H1 (cell line): ENCODE measurements at regions not wholly inside any gene's neighbourhood (a gene's known extent, or its start where the extent isn't known, plus 50 kb on each side); places are given as distances from the start of the nearest gene placed in this dataset.

Source experiments
- ASH2L ChIP-seq: fragments of 200-600, 300-600 bp; sonication (generic); IDR thresholded peaks from one replicate; pipeline ENCODE4 v1.7.1; 2017; ENCODE audit warnings: low read length
- CHD1 ChIP-seq: IDR thresholded peaks from 2 replicates; pipeline ENCODE4 v1.6.1; 2012; ENCODE audit warnings: low read depth, low read length, improper control_type of control experiment
- CHD2 ChIP-seq: IDR thresholded peaks from 2 replicates; pipeline ENCODE4 v1.6.1; 2012; ENCODE audit warnings: low read length, improper control_type of control experiment
- CTCF ChIP-seq, 3 experiments: IDR thresholded peaks; 1 replicate in 2 of 3; 2 replicates in 1 of 3; pipeline versions ENCODE4 v1.5.1 to v1.6.1; 2011; ENCODE audit warnings: low read length in 3 of 3, mild to moderate bottlenecking in 3 of 3, inconsistent platforms in 2 of 3, low read depth in 1 of 3, moderate library complexity in 1 of 3; ENCODE audit not compliant: insufficient read depth in 1 of 3; ENCODE audit errors: control extremely low read depth in 1 of 3
- EP300 ChIP-seq, 2 experiments: IDR thresholded peaks; 1 replicate in 1 of 2; 2 replicates in 1 of 2; pipeline ENCODE4 v1.6.1; 2011 to 2012; ENCODE audit warnings: low read depth in 2 of 2, low read length in 2 of 2, mild to moderate bottlenecking in 2 of 2, borderline replicate concordance in 1 of 2, inconsistent platforms in 1 of 2, moderate library complexity in 1 of 2
- EZH2 ChIP-seq: fragments of 200-600 bp; sonication (generic); IDR thresholded peaks from 2 replicates; pipeline ENCODE4 v1.7.1; 2012; ENCODE audit warnings: low read depth, mild to moderate bottlenecking, moderate library complexity, low read length, inconsistent platforms; ENCODE audit not compliant: severe bottlenecking
- HDAC2 ChIP-seq, 2 experiments: fragments of 300-600 bp in 1 of 2; sonication (generic) in 1 of 2; IDR thresholded peaks; 2 replicates each; pipeline ENCODE4 v1.6.1; 2011 to 2012; ENCODE audit warnings: low read depth in 2 of 2, low read length in 2 of 2, mild to moderate bottlenecking in 2 of 2, moderate library complexity in 2 of 2, borderline replicate concordance in 1 of 2, inconsistent platforms in 1 of 2
- RFX5 ChIP-seq: IDR thresholded peaks from 2 replicates; pipeline ENCODE4 v1.6.1; 2011; ENCODE audit warnings: low read depth, low read length, improper control_type of control experiment, borderline replicate concordance

- TF ChIP-seq HDAC2 (IDR thresholded peaks at IDR 0.05; ENCODE audit: borderline replicate concordance in 1 of 2, low read depth in 2 of 2, low read length in 2 of 2) = no peak
- no peak for TF ChIP-seq CTCF (IDR thresholded peaks at IDR 0.05; ENCODE audit: control extremely low read depth in 1 of 3, insufficient read depth in 1 of 3, low read depth in 1 of 3, low read length in 3 of 3)
- TF ChIP-seq EZH2 = no peak
- no peak for TF ChIP-seq EP300 (IDR thresholded peaks at IDR 0.05; ENCODE audit: borderline replicate concordance in 1 of 2, low read depth in 2 of 2, low read length in 2 of 2)
- no peak for TF ChIP-seq CHD1
- no peak for TF ChIP-seq RFX5
- TF ChIP-seq ASH2L = no peak
- no peak for TF ChIP-seq CHD2
Measured at GRCh38 chr10:1944487-1944886, 207.2 kb upstream of the ADARB2 start.
